ACHN (cell line): ENCODE measurements at regions not wholly inside any gene's neighbourhood (a gene's known extent, or its start where the extent isn't known, plus 50 kb on each side); places are given as distances from the start of the nearest gene placed in this dataset.
A peak's percentile ranks its signal among the peaks of the same experiment; 100 is the strongest.
"Not testable (repeated sequence)": the region's sequence is repeated elsewhere in the genome, so short reads cannot be mapped to it uniquely, and the experiment has no call there.

ENCODE experiments used
- DNase-seq: peaks from one replicate; pipeline ENCODE4 v3.0.0-alpha.2; 2015
- in situ Hi-C: cut with HindIII; loops from 2 replicates; pipeline ENCODE4 v1.10.0; 2017; ENCODE audit warnings: low sequenced_read_pairs, low pct_ligation_motif_present, low pct_unique_long_range_greater_than_20kb

GRCh38 chr1:102693345-102693744 lies 415.0 kb downstream of the COL11A1 start:
- DNase-seq, result no peak
- in situ Hi-C loops, result no loop called here

DNA sequence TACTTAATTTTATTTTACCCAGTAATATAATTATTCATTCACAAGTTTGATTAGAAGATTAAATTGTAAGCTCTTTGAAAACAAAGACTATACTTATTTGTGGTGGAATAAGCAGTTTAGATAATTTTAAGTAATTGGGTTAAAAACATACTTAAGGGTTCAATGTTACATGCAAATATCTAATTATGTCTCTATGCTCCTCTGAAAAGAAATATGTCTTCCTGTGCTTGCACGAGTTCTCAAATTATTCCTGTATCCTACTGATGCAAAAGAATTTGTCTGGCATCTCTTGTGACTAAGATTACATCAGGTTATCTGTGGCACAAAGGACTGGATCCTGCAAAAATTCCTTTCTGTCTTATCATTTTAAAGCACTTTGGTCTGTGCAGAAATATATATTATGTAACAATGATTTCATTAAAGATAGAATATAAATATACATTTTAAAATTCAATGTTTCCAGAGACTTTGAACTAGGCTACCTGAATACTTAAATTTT lies 416.7 kb downstream of the COL11A1 start:
- in situ Hi-C loops, result no loop called here

DNA sequence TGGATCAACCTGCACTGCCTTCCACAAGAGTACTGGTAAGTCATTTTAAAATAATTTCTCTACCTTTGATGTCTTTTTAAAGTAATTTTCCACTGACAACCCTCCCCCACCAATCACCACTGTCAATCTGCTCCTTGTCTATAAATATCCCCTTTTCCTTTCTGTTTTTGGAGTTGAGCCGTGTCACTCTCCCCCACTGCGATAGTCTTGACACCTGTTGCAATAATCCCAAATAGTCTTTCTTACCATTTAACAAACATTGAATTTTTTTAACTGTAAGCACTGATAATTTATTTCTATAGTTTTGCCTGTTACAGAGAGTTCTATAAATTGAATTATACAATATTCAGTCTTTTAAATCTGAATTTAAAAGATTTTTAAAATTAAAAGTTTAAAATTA lies 420.9 kb downstream of the COL11A1 start:
- in situ Hi-C loops, result no loop called here
- no peak for DNase-seq

More for the DNA sequence above, 416.7 kb downstream of the COL11A1 start:
- DNase-seq, result no peak

- no peak for DNase-seq
- in situ Hi-C loops, result no loop called here
These were observed 446.8 kb downstream of the COL11A1 start for GRCh38 chr1:102661481-102661880.

DNA sequence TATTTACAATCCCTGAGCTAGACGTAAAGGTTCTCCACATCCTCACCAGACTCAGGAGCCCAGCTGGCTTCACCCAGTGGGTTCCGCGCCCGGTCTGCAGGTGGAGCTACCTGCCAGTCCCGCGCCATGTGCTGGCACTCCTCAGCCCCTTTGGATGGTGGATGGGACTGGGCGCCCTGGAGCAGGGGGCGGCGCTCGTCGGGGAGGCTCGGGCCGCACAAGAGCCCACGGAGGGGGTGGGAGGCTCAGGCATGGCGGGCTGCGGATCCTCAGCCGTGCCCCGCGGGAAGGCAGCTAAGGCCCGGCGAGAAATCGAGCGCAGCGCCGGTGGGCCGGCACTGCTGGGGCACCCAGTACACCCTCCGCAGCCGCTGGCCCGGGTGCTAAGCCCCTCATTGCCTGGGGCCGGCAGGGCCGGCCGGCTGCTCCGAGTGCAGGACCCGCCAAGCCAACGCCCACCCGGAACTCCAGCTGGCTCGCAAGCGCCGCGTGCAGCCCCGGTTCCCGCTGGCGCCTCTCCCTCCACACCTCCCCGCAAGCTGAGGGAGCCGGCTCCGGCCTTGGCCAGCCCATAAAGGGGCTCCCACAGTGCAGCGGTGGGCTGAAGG lies 448.3 kb downstream of the COL11A1 start:
- DNase-seq, in situ Hi-C loops: not testable (repeated sequence)

DNA sequence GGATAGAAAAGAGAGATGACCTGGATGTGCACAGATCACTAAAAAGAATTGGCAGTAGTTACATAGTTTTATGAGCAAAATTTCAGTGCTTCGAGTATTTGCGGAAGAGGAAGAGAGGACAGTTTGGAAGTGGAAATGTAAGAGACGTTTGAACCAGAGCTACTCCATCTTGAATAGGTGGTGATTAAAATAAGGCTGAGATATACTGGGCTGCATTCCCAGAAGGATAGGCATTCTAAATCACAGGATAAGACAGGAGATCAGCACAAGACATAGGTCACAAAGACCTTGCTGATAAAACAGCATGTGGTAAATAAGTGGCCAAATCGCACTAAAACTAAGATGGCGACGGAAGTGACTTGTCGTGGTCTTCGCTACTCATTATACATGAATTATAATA lies 453.3 kb downstream of the COL11A1 start:
- no peak for DNase-seq
- in situ Hi-C loops, result no loop called here

GRCh38 chr1:102640872-102641271 lies 467.4 kb downstream of the COL11A1 start:
- no peak for DNase-seq
- in situ Hi-C loops, result no loop called here

DNA sequence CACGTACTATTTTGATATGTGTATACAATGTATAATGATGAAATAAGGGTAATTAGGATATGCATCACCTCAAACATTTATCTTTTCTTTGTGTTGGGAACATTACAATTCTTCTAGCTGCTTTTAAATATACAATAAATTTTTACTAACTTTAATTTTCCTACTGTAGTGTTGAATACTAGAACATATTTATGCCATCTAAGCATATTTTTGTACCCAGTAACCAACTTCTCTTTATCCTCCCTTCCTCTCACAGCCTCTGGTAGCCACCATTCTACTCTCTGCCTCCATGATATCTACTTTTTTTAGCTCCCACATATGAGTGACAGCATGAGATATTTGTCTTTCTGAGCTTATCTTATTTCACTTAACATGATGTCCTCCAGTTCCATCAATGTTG lies 468.0 kb downstream of the COL11A1 start:
- DNase-seq, result no peak
- in situ Hi-C loops, result no loop called here

- in situ Hi-C loops, result no loop called here
- no peak for DNase-seq
These were observed 476.6 kb downstream of the COL11A1 start for GRCh38 chr1:102631691-102632090.

GRCh38 chr1:102630041-102630440 lies 478.3 kb downstream of the COL11A1 start:
- no peak for DNase-seq
- in situ Hi-C loops, result no loop called here

DNA sequence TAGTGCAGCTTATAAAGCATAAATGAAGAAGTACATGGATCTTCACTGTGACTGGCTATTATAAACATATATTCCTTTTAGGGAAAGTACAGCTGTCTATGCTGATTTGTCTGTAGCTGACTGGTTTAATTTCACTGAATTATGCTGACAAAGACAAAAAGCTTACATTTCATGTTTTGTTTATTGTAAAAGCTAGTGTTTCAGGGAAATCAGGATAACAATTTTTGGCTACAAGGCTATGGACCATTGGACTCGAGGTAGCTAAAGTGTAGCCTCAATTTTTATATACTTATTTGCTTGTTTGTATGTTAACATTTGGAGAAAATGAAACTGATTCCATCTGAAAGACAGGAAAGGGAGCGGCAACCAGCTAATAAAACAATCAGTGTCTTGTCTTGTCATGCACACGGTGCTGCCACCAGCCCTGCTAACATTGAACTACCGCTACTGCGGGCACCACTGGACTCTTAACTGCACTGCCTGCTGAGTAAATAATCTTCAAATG lies 480.2 kb downstream of the COL11A1 start:
- DNase-seq, result no peak
- in situ Hi-C loops, result no loop called here

- in situ Hi-C loops, result no loop called here
- DNase-seq, result no peak
These were observed 481.2 kb downstream of the COL11A1 start for GRCh38 chr1:102627145-102627544.

DNA sequence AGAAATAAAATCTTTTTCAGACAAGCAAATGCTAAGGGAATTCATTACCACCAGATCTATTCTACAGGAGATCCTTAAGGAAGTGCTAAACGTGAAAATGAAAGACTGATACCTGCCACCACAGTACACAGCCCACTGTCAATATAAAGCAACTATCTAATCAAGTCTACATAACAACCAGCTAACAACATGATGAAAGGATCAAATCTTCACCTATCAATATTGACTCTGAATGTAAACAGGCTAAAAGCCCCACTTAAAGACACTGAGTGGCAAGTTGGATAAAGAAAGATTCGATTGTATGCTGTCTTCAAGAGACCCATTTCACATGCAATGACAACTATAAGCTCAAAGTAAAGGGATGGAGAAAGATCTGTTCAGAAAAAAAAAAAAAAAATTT lies 492.4 kb downstream of the COL11A1 start:
- no peak for DNase-seq
- in situ Hi-C loops, result no loop called here

DNA sequence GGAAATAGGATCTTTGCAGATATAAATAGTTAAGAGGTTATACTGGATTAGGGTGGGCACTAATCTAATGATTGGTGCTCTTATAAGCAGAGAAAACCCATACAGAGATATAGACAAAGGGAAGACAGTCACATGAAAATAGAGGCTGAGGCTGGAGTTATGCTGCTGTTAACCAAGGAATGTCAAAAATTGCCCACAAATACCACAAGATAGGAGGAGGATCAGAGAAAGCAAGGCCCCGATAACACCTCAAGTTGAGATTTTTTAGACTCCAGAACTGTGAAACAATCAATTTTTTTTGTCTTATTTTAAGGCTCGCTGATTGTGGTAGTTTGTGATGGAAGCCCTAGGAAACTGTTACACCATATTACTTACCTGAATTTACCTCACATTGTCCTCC lies 513.2 kb downstream of the COL11A1 start:
- in situ Hi-C loops, result no loop called here
- DNase-seq, result peak; percentile 26

DNA sequence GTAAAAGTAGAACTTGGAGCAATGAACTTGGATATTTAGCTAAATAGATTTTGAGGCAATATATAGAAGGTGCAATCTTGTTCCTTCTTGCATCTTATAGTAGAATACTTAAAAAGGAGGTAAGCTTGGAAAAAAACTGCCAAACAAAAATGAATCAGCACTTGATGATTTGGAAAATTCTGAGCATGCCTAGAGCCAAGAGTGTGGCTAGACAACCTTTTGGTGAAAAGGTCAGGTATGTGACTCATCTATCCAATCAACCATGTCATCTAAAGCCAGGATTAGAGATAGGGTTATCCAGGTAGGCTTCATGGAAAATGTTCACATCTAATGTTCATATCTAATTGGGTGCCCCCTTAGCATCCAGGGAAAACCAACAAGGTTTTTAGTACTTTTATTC lies 515.0 kb downstream of the COL11A1 start:
- DNase-seq, result peak; percentile 47
- in situ Hi-C loops, result no loop called here

- no peak for DNase-seq
- in situ Hi-C loops, result no loop called here
These were observed 519.8 kb downstream of the COL11A1 start for GRCh38 chr1:102588536-102588935.

DNA sequence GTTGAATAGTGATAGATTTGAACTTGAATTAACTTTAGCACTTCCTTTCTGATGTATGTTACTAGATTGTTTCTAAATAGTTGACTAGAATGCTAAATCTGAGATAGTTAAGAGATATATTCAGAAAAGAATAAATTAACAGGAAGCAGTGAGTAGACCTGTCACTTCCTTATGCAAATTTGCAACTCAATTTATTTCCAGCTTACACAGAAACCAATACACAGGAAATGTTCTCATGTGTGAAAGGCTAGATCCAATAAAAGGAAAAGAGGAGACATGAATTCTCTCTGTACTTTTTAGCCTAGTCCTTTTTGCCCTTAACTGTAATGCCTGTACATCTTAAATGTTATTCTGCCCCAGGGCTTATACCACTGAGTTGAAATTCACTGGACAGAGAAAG lies 522.3 kb downstream of the COL11A1 start:
- DNase-seq, result no peak
- in situ Hi-C loops, result no loop called here

- in situ Hi-C loops, result no loop called here
- DNase-seq, result no peak
These were observed 527.5 kb downstream of the COL11A1 start for GRCh38 chr1:102580806-102581205.

DNA sequence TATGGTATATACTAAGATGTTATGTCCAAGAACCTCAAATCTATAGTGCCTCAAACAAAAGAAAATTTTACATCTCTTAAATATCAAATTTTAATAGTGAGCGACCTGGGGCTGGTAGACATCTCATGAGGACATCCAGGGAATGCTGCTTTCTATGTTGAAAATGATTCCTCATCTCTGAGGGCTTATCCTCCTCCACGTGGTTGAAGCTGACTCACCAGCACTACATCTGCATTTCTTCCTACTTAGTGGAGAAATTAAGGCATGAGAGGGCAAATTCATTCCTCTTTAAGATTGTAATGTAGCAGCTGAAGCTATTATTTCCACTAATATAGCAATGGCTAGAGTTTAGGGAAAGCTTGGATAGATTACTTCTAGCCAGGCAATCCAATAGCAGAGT lies 529.5 kb downstream of the COL11A1 start:
- DNase-seq, result no peak
- in situ Hi-C loops, result no loop called here

GRCh38 chr1:102572637-102573036 lies 535.7 kb downstream of the COL11A1 start:
- in situ Hi-C loops, result no loop called here

GRCh38 chr1:102566182-102566581 lies 542.1 kb downstream of the COL11A1 start:
- no peak for DNase-seq
- in situ Hi-C loops, result no loop called here

More at GRCh38 chr1:102572637-102573036, 535.7 kb downstream of the COL11A1 start:
- DNase-seq, result no peak
